ENCODE measurements at regions not wholly inside any gene's neighbourhood (a gene's known extent, or its start where the extent isn't known, plus 50 kb on each side); places are given as distances from the start of the nearest gene placed in this dataset.

GRCh38 chr4:107318078-107318477 lies 282.0 kb upstream of the DKK2 start:
- Histone ChIP-seq H3K27ac (ENCODE audit: extremely low read depth, low read depth, low read length) (no peak overlapping the region), H3K4me3 (no peak overlapping the region), H3K27me3 (ENCODE audit: control insufficient read depth in 2 of 2, insufficient read depth in 2 of 2, low read length in 2 of 2) (no peaks in the 10 kb centered on the region), H3K4me2 (ENCODE audit: insufficient read depth, low read length) (no peak overlapping the region), H3K9ac (ENCODE audit: insufficient read depth in 1 of 2, low read depth in 2 of 2, low read length in 2 of 2) (no peak overlapping the region), H3K36me3 (ENCODE audit: control insufficient read depth, insufficient read depth, low read length) (no peaks in the 10 kb centered on the region), H4K20me1 (replicated peaks; ENCODE audit: control insufficient read depth, insufficient read depth, low read length) (no peaks in the 10 kb centered on the region), H3K79me2 (ENCODE audit: control insufficient read depth, insufficient read depth, low read length) (no peaks in the 10 kb centered on the region), H3K9me3 (replicated peaks; ENCODE audit: control insufficient read depth, insufficient read depth, low read depth, low read length) (no peaks in the 10 kb centered on the region), H3K4me1 (replicated peaks in 1 of 2; ENCODE audit: control insufficient read depth in 2 of 2, insufficient read depth in 2 of 2, low read length in 2 of 2) (no peaks in the 10 kb centered on the region), H2AFZ (ENCODE audit: low read depth, low read length) (no peak overlapping the region), H3K9me1 (ENCODE audit: control insufficient read depth, insufficient read depth, low read length) (no peaks in the 10 kb centered on the region)
- ChIA-PET POLR2A (no interaction called here), CTCF (ENCODE audit: low intra/inter-chr PET ratio) (no interaction called here)
- no peak for ATAC-seq
- no TSS peak for BruUV-seq (replicated peaks)
- in situ Hi-C loops (cut with MboI), result no loop called here
- intact Hi-C loops (cut with micrococcal nuclease), result no loop called here
- 20% methylated on average over 1 of the region's 1 CpG for WGBS (ENCODE audit: insufficient coverage, low coverage, missing lambda C conversion rate)
- TF ChIP-seq PTTG1 (tag; IDR thresholded peaks at IDR 0.05; ENCODE audit: low read depth), result no peak
- no peak for TF ChIP-seq JUNB (CRISPR knock-in tag; conservative IDR thresholded peaks at IDR 0.05)
- TF ChIP-seq HINFP (tag; conservative IDR thresholded peaks at IDR 0.05; ENCODE audit: low read depth), result no peak
- no peak for TF ChIP-seq CCAR2 (IDR thresholded peaks at IDR 0.05; ENCODE audit: low read depth, low read length)
- no peak for TF ChIP-seq CHD4 (IDR thresholded peaks at IDR 0.05; ENCODE audit: insufficient read depth, insufficient replicate concordance, low read depth, low read length, poor library complexity, severe bottlenecking)
- no peak for TF ChIP-seq SMAD2 (IDR thresholded peaks at IDR 0.05; ENCODE audit: low read depth, low read length)
- TF ChIP-seq ZNF586 (CRISPR knock-in tag; conservative IDR thresholded peaks at IDR 0.05), result no peak
- no peak for DNase-seq (ENCODE audit: extremely low read depth in 1 of 4, low spot score in 3 of 4)
- no peak for FAIRE-seq

Measured in K562 (cell line).